PC-9 (cell line): ENCODE measurements at regions not wholly inside any gene's neighbourhood (a gene's known extent, or its start where the extent isn't known, plus 50 kb on each side); places are given as distances from the start of the nearest gene placed in this dataset.
"Not testable (repeated sequence)": the region's sequence is repeated elsewhere in the genome, so short reads cannot be mapped to it uniquely, and the experiment has no call there.

Source experiments
- EZH2 ChIP-seq: fragments of 200-600 bp; sonication (generic); IDR thresholded peaks from 2 replicates; pipeline ENCODE4 v1.8.0; 2017; ENCODE audit warnings: antibody characterized with exemption, low read depth
- TF ChIP-seq, protein P1 (sequence below): fragments of 200-600 bp; sonication (generic); conservative IDR thresholded peaks from 2 replicates; pipeline ENCODE4 v1.6.1; 2017; ENCODE audit warnings: mixed run types, antibody characterized with exemption, mild to moderate bottlenecking, moderate library complexity

- TF ChIP-seq, protein P1, sequence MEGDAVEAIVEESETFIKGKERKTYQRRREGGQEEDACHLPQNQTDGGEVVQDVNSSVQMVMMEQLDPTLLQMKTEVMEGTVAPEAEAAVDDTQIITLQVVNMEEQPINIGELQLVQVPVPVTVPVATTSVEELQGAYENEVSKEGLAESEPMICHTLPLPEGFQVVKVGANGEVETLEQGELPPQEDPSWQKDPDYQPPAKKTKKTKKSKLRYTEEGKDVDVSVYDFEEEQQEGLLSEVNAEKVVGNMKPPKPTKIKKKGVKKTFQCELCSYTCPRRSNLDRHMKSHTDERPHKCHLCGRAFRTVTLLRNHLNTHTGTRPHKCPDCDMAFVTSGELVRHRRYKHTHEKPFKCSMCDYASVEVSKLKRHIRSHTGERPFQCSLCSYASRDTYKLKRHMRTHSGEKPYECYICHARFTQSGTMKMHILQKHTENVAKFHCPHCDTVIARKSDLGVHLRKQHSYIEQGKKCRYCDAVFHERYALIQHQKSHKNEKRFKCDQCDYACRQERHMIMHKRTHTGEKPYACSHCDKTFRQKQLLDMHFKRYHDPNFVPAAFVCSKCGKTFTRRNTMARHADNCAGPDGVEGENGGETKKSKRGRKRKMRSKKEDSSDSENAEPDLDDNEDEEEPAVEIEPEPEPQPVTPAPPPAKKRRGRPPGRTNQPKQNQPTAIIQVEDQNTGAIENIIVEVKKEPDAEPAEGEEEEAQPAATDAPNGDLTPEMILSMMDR, result not testable (repeated sequence)
- TF ChIP-seq EZH2, result not testable (repeated sequence)
Measured at GRCh38 chr1:181226728-181227127, 138.2 kb downstream of the IER5 start.
